Panc1 (cell line): ENCODE measurements at regions not wholly inside any gene's neighbourhood (a gene's known extent, or its start where the extent isn't known, plus 50 kb on each side); places are given as distances from the start of the nearest gene placed in this dataset.

Experiments
- ATAC-seq: fragments of 200-7000 bp; cut with Tn5 transposase; 2 replicates; pipeline ENCODE4 v1.9.1; 2020; ENCODE audit warnings: mild to moderate bottlenecking, moderate library complexity
- BruUV-seq: library from RNA; stranded (reverse); fragments of 400-500 nt; replicated peaks from 2 replicates; lab custom pipeline; 2021; lab: Mats Ljungman, UMichigan
- CTCF ChIA-PET: fragments of 300-600 bp; sonication (Branson Sonifier 250); formaldehyde crosslinking; loops from one replicate; lab custom pipeline; 2022; ENCODE audit warnings: antibody characterized with exemption; lab: Charles Lee
- POLR2A ChIA-PET: fragments of 300-600 bp; sonication (Branson Sonifier 250); formaldehyde crosslinking; loops from one replicate; lab custom pipeline; 2022; ENCODE audit warnings: antibody characterized with exemption; lab: Charles Lee
- DNase-seq: peaks from one replicate; pipeline ENCODE4 v3.0.0-alpha.2; 2010; ENCODE audit warnings: low read depth, low spot score
- H3K27ac ChIP-seq: 2 replicates; pipeline ENCODE4 v1.5.1; 2011; ENCODE audit warnings: mild to moderate bottlenecking, low read length, inconsistent platforms
- H3K27me3 ChIP-seq: fragments of 200-500 bp; sonication (Bioruptor generic); 2 replicates; pipeline ENCODE4 v1.6.0; 2014; ENCODE audit warnings: low read length, inconsistent platforms; ENCODE audit not compliant: control insufficient read depth, insufficient read depth
- H3K36me3 ChIP-seq: fragments of 200-500 bp; sonication (Bioruptor generic); 2 replicates; pipeline ENCODE4 v1.5.1; 2014; ENCODE audit warnings: inconsistent platforms, mild to moderate bottlenecking, low read length, moderate library complexity; ENCODE audit not compliant: control insufficient read depth, insufficient read depth
- H3K4me1 ChIP-seq: 2 replicates; pipeline ENCODE4 v1.5.1; 2011; ENCODE audit warnings: inconsistent platforms, mild to moderate bottlenecking, low read length, moderate library complexity; ENCODE audit not compliant: control insufficient read depth, insufficient read depth
- H3K4me3 ChIP-seq, 2 experiments: 2 replicates each; pipeline ENCODE4 v1.5.1; 2011 to 2012; ENCODE audit warnings: low read depth in 2 of 2, low read length in 2 of 2, mild to moderate bottlenecking in 2 of 2, inconsistent platforms in 1 of 2, moderate library complexity in 1 of 2
- H3K9me3 ChIP-seq: fragments of 200-500 bp; sonication (Bioruptor generic); 2 replicates; pipeline ENCODE4 v1.5.1; 2014; ENCODE audit warnings: low read depth, mild to moderate bottlenecking, inconsistent platforms, low read length, moderate library complexity; ENCODE audit not compliant: control insufficient read depth, insufficient read depth
- CTCF ChIP-seq: fragments of 450-650 bp; IDR thresholded peaks from 2 replicates; pipeline ENCODE4 v1.5.1; 2017; ENCODE audit warnings: mild to moderate bottlenecking
- POLR2AphosphoS5 ChIP-seq: IDR thresholded peaks from 2 replicates; pipeline ENCODE4 v1.6.1; 2012; ENCODE audit warnings: mild to moderate bottlenecking, low read depth, low read length, moderate library complexity
- REST ChIP-seq, 2 experiments: IDR thresholded peaks; 2 replicates each; pipeline ENCODE4 v1.6.1; 2011 to 2012; ENCODE audit warnings: low read depth in 2 of 2, control low read depth in 1 of 2, low read length in 1 of 2, mild to moderate bottlenecking in 1 of 2, moderate library complexity in 1 of 2; ENCODE audit not compliant: insufficient read depth in 1 of 2
- SIN3A ChIP-seq: IDR thresholded peaks from 2 replicates; pipeline ENCODE4 v1.6.1; 2012; ENCODE audit warnings: low read depth, mild to moderate bottlenecking, low read length, moderate library complexity, borderline replicate concordance; ENCODE audit not compliant: insufficient read depth
- TCF7L2 ChIP-seq: IDR thresholded peaks from 2 replicates; pipeline ENCODE4 v1.6.1; 2011; ENCODE audit warnings: mild to moderate bottlenecking, low read depth, low read length, inconsistent platforms
- in situ Hi-C: cut with HindIII; loops from 2 replicates; pipeline ENCODE4 v1.10.0; 2016; ENCODE audit warnings: low sequenced_read_pairs, low pct_unique_long_range_greater_than_20kb
- intact Hi-C: fragments of 100-400 bp; cut with micrococcal nuclease; formaldehyde crosslinking; loops from one replicate; pipeline ENCODE4 v1.10.0; 2022; ENCODE audit not compliant: unreplicated experiment

GRCh38 chr2:198950803-198951202 is 506.9 kb downstream of the SATB2 start:
- H3K4me3 ChIP-seq: no peak overlapping the region
- H3K9me3 ChIP-seq: no peaks in the 10 kb centered on the region
- ATAC-seq (no peak), DNase-seq (no peak)
- no peaks in the 10 kb centered on the region for H3K4me1 ChIP-seq
- no peaks in the 10 kb centered on the region for H3K27me3 ChIP-seq
- BruUV-seq: no TSS peak
- intact Hi-C loops: no loop called here
- no peak for TF ChIP-seq CTCF
- TF ChIP-seq SIN3A: no peak
- no peak for TF ChIP-seq REST (IDR thresholded peaks at IDR 0.05; ENCODE audit: insufficient read depth in 1 of 2, low read depth in 2 of 2, low read length in 1 of 2)
- TF ChIP-seq POLR2AphosphoS5: no peak
- no peak for TF ChIP-seq TCF7L2
- CTCF ChIA-PET: no interaction called here
- POLR2A ChIA-PET: no interaction called here
- no peak overlapping the region for H3K27ac ChIP-seq
- no peaks in the 10 kb centered on the region for H3K36me3 ChIP-seq
- in situ Hi-C loops: no loop called here

GRCh38 chr2:198945496-198945895 is 512.2 kb downstream of the SATB2 start:
- no peaks in the 10 kb centered on the region for H3K36me3 ChIP-seq
- in situ Hi-C loops (no loop called here), intact Hi-C loops (no loop called here)
- H3K9me3 ChIP-seq: no peaks in the 10 kb centered on the region
- TF ChIP-seq TCF7L2 (no peak), CTCF (no peak), REST (IDR thresholded peaks at IDR 0.05; ENCODE audit: insufficient read depth in 1 of 2, low read depth in 2 of 2, low read length in 1 of 2) (no peak), POLR2AphosphoS5 (no peak), SIN3A (no peak)
- ATAC-seq (no peak), DNase-seq (no peak)
- CTCF ChIA-PET: no interaction called here
- no TSS peak for BruUV-seq
- no peaks in the 10 kb centered on the region for H3K27me3 ChIP-seq
- H3K27ac ChIP-seq: no peak overlapping the region
- H3K4me3 ChIP-seq: no peak overlapping the region
- no peaks in the 10 kb centered on the region for H3K4me1 ChIP-seq
- POLR2A ChIA-PET: no interaction called here
